ENCODE measurements at regions not wholly inside any gene's neighbourhood (a gene's known extent, or its start where the extent isn't known, plus 50 kb on each side); places are given as distances from the start of the nearest gene placed in this dataset.

- no peaks in the 10 kb centered on the region for H3K9me2 ChIP-seq (ENCODE audit: insufficient read depth)
- BruUV-seq (replicated peaks): no TSS peak
- no peak for ATAC-seq
These were observed 294.0 kb upstream of the VWC2 start for GRCh38 chr7:49479441-49479840.

More at GRCh38 chr7:49479441-49479840, 294.0 kb upstream of the VWC2 start:
- intact Hi-C loops (cut with micrococcal nuclease): no loop called here
- no peak overlapping the region for H3K4me3 ChIP-seq (replicated peaks in 1 of 2; ENCODE audit: low read depth in 1 of 2, low read length in 2 of 2)
- no peaks in the 10 kb centered on the region for H3K4me1 ChIP-seq (ENCODE audit: control insufficient read depth in 1 of 2, insufficient read depth in 2 of 2, low read length in 2 of 2)
- no peak overlapping the region for H3K27ac ChIP-seq (ENCODE audit: low read depth, low read length)
- no peaks in the 10 kb centered on the region for H3K27me3 ChIP-seq (ENCODE audit: insufficient read depth, low read length)
- H4K20me1 ChIP-seq (ENCODE audit: insufficient read depth): no peaks in the 10 kb centered on the region
- POLR2A ChIA-PET: no interaction called here
- CTCF ChIA-PET: no interaction called here
- no peaks in the 10 kb centered on the region for H3K79me2 ChIP-seq (ENCODE audit: insufficient read depth, low read length)
- TF ChIP-seq SP1 (IDR thresholded peaks at IDR 0.05; ENCODE audit: low read depth): no peak
- TF ChIP-seq TCF7L2 (IDR thresholded peaks at IDR 0.05; ENCODE audit: borderline replicate concordance, extremely low read depth, insufficient read depth, insufficient read length): no peak
- TF ChIP-seq ZBTB33 (IDR thresholded peaks at IDR 0.05; ENCODE audit: extremely low read depth, insufficient replicate concordance, low read length): no peak
- no peak for TF ChIP-seq REST (IDR thresholded peaks at IDR 0.05; ENCODE audit: low read depth)
- no peak for TF ChIP-seq ELF1 (IDR thresholded peaks at IDR 0.05; ENCODE audit: borderline replicate concordance, low read depth)
- no peak for TF ChIP-seq ZNF274 (IDR thresholded peaks at IDR 0.05; ENCODE audit: low read depth, low read length)
- no peak for TF ChIP-seq EGR1 (IDR thresholded peaks at IDR 0.05; ENCODE audit: low read depth)
- no peak for TF ChIP-seq EZH2phosphoT487 (IDR thresholded peaks at IDR 0.05; ENCODE audit: borderline replicate concordance)
- no peak for TF ChIP-seq ATF3 (IDR thresholded peaks at IDR 0.05)
- no peak for TF ChIP-seq YY1 (IDR thresholded peaks at IDR 0.05; ENCODE audit: extremely low read depth, insufficient replicate concordance, low read depth, low read length)
- RAD21 ChIA-PET (ENCODE audit: low non-redundant PET in 1 of 2, low total read pairs in 2 of 2, uncharacterized antibody in 2 of 2, unreplicated experiment in 2 of 2): no interaction called here
- no peak overlapping the region for H3K9ac ChIP-seq (ENCODE audit: low read length)
- no peak for DNase-seq (ENCODE audit: low read depth, low spot score)
- H3K4me2 ChIP-seq (ENCODE audit: low read length): no peak overlapping the region
- peaks cover 9 to 31% of the 10 kb centered on the region in 2 experiments; a peak in 2 of 4 replicates for H3K9me3 ChIP-seq (ENCODE audit: control insufficient read depth in 1 of 2, insufficient read depth in 1 of 2, low read depth in 1 of 2, low read length in 2 of 2)
- H2AFZ ChIP-seq (ENCODE audit: low read depth, low read length, poor library complexity, severe bottlenecking): no peak overlapping the region
- no peaks in the 10 kb centered on the region for H3K36me3 ChIP-seq (ENCODE audit: control insufficient read depth in 1 of 2, insufficient read depth in 2 of 2, low read length in 2 of 2)
